ENCODE measurements at regions not wholly inside any gene's neighbourhood (a gene's known extent, or its start where the extent isn't known, plus 50 kb on each side); places are given as distances from the start of the nearest gene placed in this dataset.

GRCh38 chr4:157558016-157558415 is 337.5 kb downstream of the GRIA2 start (continued):
- TF ChIP-seq GATA2 (CRISPR knock-in tag; IDR thresholded peaks at IDR 0.05) (no peak), USF2 (IDR thresholded peaks at IDR 0.05; ENCODE audit: borderline replicate concordance, low read depth, low read length) (no peak)

GRCh38 chr4:157550028-157550427 is 329.5 kb downstream of the GRIA2 start:
- H3K79me2 ChIP-seq (ENCODE audit: insufficient read depth): no peaks in the 10 kb centered on the region
- no peaks in the 10 kb centered on the region for H3F3A ChIP-seq (replicated peaks; ENCODE audit: insufficient read depth)
- 41% methylated on average over 5 of the region's 5 CpGs for WGBS (ENCODE audit: low lambda C conversion rate)
- no peak overlapping the region for H3K4me3 ChIP-seq (ENCODE audit: low read depth in 2 of 2, low read length in 1 of 2)
- H3K27ac ChIP-seq (ENCODE audit: low read depth in 2 of 2, low read length in 1 of 2): no peak overlapping the region
- H3K4me1 ChIP-seq (ENCODE audit: control insufficient read depth in 1 of 2, insufficient read depth in 2 of 2, low read depth in 1 of 2, low read length in 1 of 2): no peaks in the 10 kb centered on the region
- H3K9ac ChIP-seq: no peak overlapping the region
- no peak for DNase-seq
- no peaks in the 10 kb centered on the region for H3K9me3 ChIP-seq
- H4K20me1 ChIP-seq (ENCODE audit: insufficient read depth): no peaks in the 10 kb centered on the region
- no peak overlapping the region for H3K4me2 ChIP-seq
- POLR2A ChIA-PET: no interaction called here
- no peaks in the 10 kb centered on the region for H3K36me3 ChIP-seq (replicated peaks in 1 of 2; ENCODE audit: control insufficient read depth in 1 of 2, insufficient read depth in 2 of 2, low read length in 1 of 2)
- CTCF ChIA-PET: no interaction called here
- TF ChIP-seq, protein P1, sequence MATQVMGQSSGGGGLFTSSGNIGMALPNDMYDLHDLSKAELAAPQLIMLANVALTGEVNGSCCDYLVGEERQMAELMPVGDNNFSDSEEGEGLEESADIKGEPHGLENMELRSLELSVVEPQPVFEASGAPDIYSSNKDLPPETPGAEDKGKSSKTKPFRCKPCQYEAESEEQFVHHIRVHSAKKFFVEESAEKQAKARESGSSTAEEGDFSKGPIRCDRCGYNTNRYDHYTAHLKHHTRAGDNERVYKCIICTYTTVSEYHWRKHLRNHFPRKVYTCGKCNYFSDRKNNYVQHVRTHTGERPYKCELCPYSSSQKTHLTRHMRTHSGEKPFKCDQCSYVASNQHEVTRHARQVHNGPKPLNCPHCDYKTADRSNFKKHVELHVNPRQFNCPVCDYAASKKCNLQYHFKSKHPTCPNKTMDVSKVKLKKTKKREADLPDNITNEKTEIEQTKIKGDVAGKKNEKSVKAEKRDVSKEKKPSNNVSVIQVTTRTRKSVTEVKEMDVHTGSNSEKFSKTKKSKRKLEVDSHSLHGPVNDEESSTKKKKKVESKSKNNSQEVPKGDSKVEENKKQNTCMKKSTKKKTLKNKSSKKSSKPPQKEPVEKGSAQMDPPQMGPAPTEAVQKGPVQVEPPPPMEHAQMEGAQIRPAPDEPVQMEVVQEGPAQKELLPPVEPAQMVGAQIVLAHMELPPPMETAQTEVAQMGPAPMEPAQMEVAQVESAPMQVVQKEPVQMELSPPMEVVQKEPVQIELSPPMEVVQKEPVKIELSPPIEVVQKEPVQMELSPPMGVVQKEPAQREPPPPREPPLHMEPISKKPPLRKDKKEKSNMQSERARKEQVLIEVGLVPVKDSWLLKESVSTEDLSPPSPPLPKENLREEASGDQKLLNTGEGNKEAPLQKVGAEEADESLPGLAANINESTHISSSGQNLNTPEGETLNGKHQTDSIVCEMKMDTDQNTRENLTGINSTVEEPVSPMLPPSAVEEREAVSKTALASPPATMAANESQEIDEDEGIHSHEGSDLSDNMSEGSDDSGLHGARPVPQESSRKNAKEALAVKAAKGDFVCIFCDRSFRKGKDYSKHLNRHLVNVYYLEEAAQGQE (IDR thresholded peaks at IDR 0.05; ENCODE audit: low read depth, low read length): no peak
- TF ChIP-seq EZH2phosphoT487 (IDR thresholded peaks at IDR 0.05; ENCODE audit: borderline replicate concordance, low read depth): no peak
- no peak for TF ChIP-seq USF1 (IDR thresholded peaks at IDR 0.05; ENCODE audit: borderline replicate concordance, low read depth)
- no peak for TF ChIP-seq RAD21 (IDR thresholded peaks at IDR 0.05; ENCODE audit: low read length)
- no peak for TF ChIP-seq MEF2A (IDR thresholded peaks at IDR 0.05; ENCODE audit: borderline replicate concordance, low read depth)
- no peak for TF ChIP-seq MAX (IDR thresholded peaks at IDR 0.05; ENCODE audit: low read depth)
- no peak for TF ChIP-seq CHD2 (IDR thresholded peaks at IDR 0.05; ENCODE audit: low read length, partially characterized antibody)
- TF ChIP-seq IRF3 (IDR thresholded peaks at IDR 0.05; ENCODE audit: low read depth, low read length): no peak
- TF ChIP-seq TEAD4 (IDR thresholded peaks at IDR 0.05; ENCODE audit: borderline replicate concordance, insufficient read depth): no peak
- TF ChIP-seq, protein P2, sequence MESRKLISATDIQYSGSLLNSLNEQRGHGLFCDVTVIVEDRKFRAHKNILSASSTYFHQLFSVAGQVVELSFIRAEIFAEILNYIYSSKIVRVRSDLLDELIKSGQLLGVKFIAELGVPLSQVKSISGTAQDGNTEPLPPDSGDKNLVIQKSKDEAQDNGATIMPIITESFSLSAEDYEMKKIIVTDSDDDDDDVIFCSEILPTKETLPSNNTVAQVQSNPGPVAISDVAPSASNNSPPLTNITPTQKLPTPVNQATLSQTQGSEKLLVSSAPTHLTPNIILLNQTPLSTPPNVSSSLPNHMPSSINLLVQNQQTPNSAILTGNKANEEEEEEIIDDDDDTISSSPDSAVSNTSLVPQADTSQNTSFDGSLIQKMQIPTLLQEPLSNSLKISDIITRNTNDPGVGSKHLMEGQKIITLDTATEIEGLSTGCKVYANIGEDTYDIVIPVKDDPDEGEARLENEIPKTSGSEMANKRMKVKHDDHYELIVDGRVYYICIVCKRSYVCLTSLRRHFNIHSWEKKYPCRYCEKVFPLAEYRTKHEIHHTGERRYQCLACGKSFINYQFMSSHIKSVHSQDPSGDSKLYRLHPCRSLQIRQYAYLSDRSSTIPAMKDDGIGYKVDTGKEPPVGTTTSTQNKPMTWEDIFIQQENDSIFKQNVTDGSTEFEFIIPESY (IDR thresholded peaks at IDR 0.05; ENCODE audit: borderline replicate concordance, low read depth): no peak
- no peak for TF ChIP-seq FOXJ3 (CRISPR knock-in tag; IDR thresholded peaks at IDR 0.05)
- TF ChIP-seq YY1 (IDR thresholded peaks at IDR 0.05; ENCODE audit: low read depth): no peak
- no peak for TF ChIP-seq GATA2 (CRISPR knock-in tag; IDR thresholded peaks at IDR 0.05)
- no peak for TF ChIP-seq TAF1 (IDR thresholded peaks at IDR 0.05; ENCODE audit: borderline replicate concordance, low read depth, low read length)
- TF ChIP-seq RCOR1 (IDR thresholded peaks at IDR 0.05; ENCODE audit: low read length): no peak
- no peaks in the 10 kb centered on the region for H3K9me2 ChIP-seq
- no peak overlapping the region for H2AFZ ChIP-seq (ENCODE audit: low read depth)
- H3K27me3 ChIP-seq (ENCODE audit: insufficient read depth): no peaks in the 10 kb centered on the region
